ENCODE measurements at regions not wholly inside any gene's neighbourhood (a gene's known extent, or its start where the extent isn't known, plus 50 kb on each side); places are given as distances from the start of the nearest gene placed in this dataset.

- no peak overlapping the region for H3K4me3 ChIP-seq (ENCODE audit: low read depth, low read length)
- TF ChIP-seq CTCF (IDR thresholded peaks at IDR 0.05; ENCODE audit: borderline replicate concordance, insufficient read depth, low read depth, low read length) = no peak
Observed at GRCh38 chr3:81894598-81894997, 133.2 kb upstream of the GBE1 start.

DNA sequence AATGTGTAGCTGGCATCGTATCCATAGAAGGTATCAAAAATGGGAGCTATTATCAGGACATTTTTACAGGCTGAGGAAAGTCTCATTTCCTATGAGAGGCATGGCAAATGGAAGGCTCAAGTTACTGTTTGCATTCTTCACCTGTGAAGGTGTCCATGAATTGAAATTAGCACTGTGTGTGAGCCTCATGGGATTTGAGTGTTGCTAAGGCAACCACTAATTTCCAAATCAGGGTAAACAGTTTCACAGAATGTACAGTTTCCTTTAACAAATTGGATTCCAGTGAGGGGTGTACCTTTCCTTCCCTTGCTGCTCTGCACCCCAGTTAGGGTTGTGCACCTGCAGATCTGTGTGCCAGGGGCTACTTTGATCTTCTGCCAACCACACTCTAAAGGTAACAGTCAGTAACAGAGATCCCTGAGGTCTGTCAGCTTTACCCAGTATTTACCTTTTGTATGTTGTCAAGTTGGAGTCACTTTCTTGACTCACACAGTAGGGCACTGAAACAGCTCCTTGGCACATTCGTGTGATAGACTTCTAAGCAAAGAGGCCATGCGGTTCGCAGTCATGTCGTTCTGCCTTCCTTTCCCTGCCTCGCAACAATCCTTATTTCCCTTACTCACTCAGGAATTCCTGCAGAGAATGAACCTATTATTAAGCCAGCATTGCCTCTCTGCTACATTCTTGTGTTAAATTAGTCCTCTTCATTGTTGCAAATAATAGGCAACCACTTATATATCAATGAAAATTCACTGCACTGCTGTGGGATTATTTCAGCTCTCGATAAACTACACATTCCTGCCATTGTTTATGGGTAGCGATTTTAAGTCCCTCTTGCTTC lies 129.8 kb upstream of the GBE1 start:
- no peak overlapping the region for H3K4me3 ChIP-seq (ENCODE audit: low read depth, low read length)
- no peak for TF ChIP-seq CTCF (IDR thresholded peaks at IDR 0.05; ENCODE audit: borderline replicate concordance, insufficient read depth, low read depth, low read length)

- TF ChIP-seq CTCF (IDR thresholded peaks at IDR 0.05; ENCODE audit: borderline replicate concordance, insufficient read depth, low read depth, low read length) = no peak
- H3K4me3 ChIP-seq (ENCODE audit: low read depth, low read length) = no peak overlapping the region
Observed at GRCh38 chr3:81888914-81889557, 127.6 kb upstream of the GBE1 start.

DNA sequence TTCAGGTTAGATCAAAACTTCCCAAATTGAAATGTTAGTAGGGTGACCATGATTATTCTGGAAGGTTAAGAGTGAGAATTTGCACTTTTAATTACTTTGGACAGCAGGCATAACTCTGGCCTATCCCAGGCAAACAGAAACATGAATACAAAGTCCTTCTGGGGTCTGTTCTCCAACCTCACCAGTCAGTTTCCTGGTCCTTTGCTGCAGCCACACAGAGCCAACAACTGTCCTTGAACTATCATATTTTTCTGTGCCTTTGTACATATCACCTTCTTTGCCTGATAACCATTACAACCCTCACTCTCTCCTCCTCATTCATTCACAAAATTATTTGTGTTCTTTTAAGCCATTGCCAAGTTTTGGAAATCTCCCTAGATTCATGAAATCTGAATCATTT lies 126.0 kb upstream of the GBE1 start:
- TF ChIP-seq CTCF (IDR thresholded peaks at IDR 0.05; ENCODE audit: borderline replicate concordance, insufficient read depth, low read depth, low read length) = no peak
- no peak overlapping the region for H3K4me3 ChIP-seq (ENCODE audit: low read depth, low read length)

GRCh38 chr3:81886081-81886480 lies 124.6 kb upstream of the GBE1 start:
- no peak for TF ChIP-seq CTCF (IDR thresholded peaks at IDR 0.05; ENCODE audit: borderline replicate concordance, insufficient read depth, low read depth, low read length)
- no peak overlapping the region for H3K4me3 ChIP-seq (ENCODE audit: low read depth, low read length)

DNA sequence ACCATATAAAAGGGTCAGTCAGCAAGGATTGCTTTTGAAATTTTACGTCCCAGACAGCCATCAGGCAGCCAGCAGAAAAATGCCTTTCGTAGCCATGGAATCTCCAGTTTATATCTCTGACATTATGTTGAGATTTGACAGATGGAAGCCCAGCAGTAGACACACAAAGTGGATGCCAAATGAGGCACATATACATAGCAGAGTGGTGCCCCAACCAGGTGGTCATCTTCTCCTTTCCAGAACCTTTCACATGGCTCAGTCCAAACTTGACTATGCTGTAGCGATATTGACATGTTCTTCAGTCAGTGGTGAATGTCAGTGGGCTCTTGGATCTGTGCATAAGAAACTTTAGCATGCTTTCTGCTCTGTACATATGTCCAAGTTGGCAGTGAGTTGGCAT lies 123.3 kb upstream of the GBE1 start:
- no peak overlapping the region for H3K4me3 ChIP-seq (ENCODE audit: low read depth, low read length)
- TF ChIP-seq CTCF (IDR thresholded peaks at IDR 0.05; ENCODE audit: borderline replicate concordance, insufficient read depth, low read depth, low read length) = no peak

GRCh38 chr3:81876826-81877225 lies 115.4 kb upstream of the GBE1 start:
- TF ChIP-seq CTCF (IDR thresholded peaks at IDR 0.05; ENCODE audit: borderline replicate concordance, insufficient read depth, low read depth, low read length) = no peak
- H3K4me3 ChIP-seq (ENCODE audit: low read depth, low read length) = no peak overlapping the region

All from GM12875 (cell line).